Endodermal cell (in vitro differentiated cells): ENCODE measurements at regions not wholly inside any gene's neighbourhood (a gene's known extent, or its start where the extent isn't known, plus 50 kb on each side); places are given as distances from the start of the nearest gene placed in this dataset.

Experiments used
- DNase-seq: peaks from one replicate; pipeline ENCODE4 v3.0.0-alpha.2; 2017
- H3K27ac ChIP-seq: 2 replicates; pipeline ENCODE4 v1.5.1; 2013; ENCODE audit warnings: mild to moderate bottlenecking, low read depth, low read length, moderate library complexity
- H3K27me3 ChIP-seq: 2 replicates; pipeline ENCODE4 v1.6.1; 2013; ENCODE audit warnings: mild to moderate bottlenecking, low read length, moderate library complexity; ENCODE audit not compliant: insufficient read depth, control insufficient read depth, poor library complexity, severe bottlenecking
- H3K36me3 ChIP-seq: 2 replicates; pipeline ENCODE4 v1.7.0; 2013; ENCODE audit warnings: mild to moderate bottlenecking, low read length, moderate library complexity; ENCODE audit not compliant: control insufficient read depth, insufficient read depth
- H3K4me1 ChIP-seq: one replicate; pipeline ENCODE4 v1.7.0; 2013; ENCODE audit warnings: low read length; ENCODE audit not compliant: control insufficient read depth, insufficient read depth
- H3K4me3 ChIP-seq: 2 replicates; pipeline ENCODE4 v1.5.1; 2013; ENCODE audit warnings: mild to moderate bottlenecking, low read length, moderate library complexity
- H3K9ac ChIP-seq: 2 replicates; pipeline ENCODE4 v1.6.1; 2013; ENCODE audit warnings: mild to moderate bottlenecking, low read length, moderate library complexity; ENCODE audit not compliant: poor library complexity, severe bottlenecking; ENCODE audit errors: extremely low read depth
- H3K9me3 ChIP-seq: 2 replicates; pipeline ENCODE4 v1.6.1; 2013; ENCODE audit warnings: mild to moderate bottlenecking, low read length, moderate library complexity; ENCODE audit not compliant: control insufficient read depth
- H3K27ac Mint-ChIP-seq: 2 replicates; pipeline ENCODE4 v1.8.0; 2020; ENCODE audit warnings: mixed read lengths
- H3K27me3 Mint-ChIP-seq: 2 replicates; pipeline ENCODE4 v1.8.0; 2021; ENCODE audit warnings: mild to moderate bottlenecking, mixed read lengths; ENCODE audit not compliant: insufficient read depth
- H3K36me3 Mint-ChIP-seq: 2 replicates; pipeline ENCODE4 v1.8.0; 2020; ENCODE audit warnings: low read depth, mixed read lengths
- H3K4me1 Mint-ChIP-seq: 2 replicates; pipeline ENCODE4 v1.8.0; 2020; ENCODE audit warnings: mixed read lengths
- H3K4me3 Mint-ChIP-seq: 2 replicates; pipeline ENCODE4 v1.8.0; 2020; ENCODE audit warnings: mild to moderate bottlenecking, moderate library complexity, mixed read lengths
- H3K9me3 Mint-ChIP-seq: 2 replicates; pipeline ENCODE4 v1.8.0; 2020; ENCODE audit warnings: mild to moderate bottlenecking, mixed read lengths
- WGBS, 2 experiments: methylation state at CpG; one replicate each; pipeline versions ENCODE4 v1.1.5 to v1.1.7; 2013; ENCODE audit warnings: missing lambda C conversion rate in 2 of 2, mixed read lengths in 1 of 2; ENCODE audit not compliant: insufficient coverage in 1 of 2, insufficient read length in 1 of 2; 5-methylcytosine and 5-hydroxymethylcytosine counted together
- TF ChIP-seq, protein P1 (sequence below): fragments of 200-600 bp; sonication (generic); conservative IDR thresholded peaks from 2 replicates; pipeline ENCODE4 v1.5.0; 2021; ENCODE audit warnings: antibody characterized with exemption, mild to moderate bottlenecking

- H3K9ac ChIP-seq: no peak overlapping the region
- WGBS, 2 experiments: 100% methylated on average over 2 of the region's 2 CpGs; no CpG with 5 or more reads in 1 of the 2 experiments
Observed at GRCh38 chr5:87781976-87782375, 369.2 kb upstream of the CCNH start.

GRCh38 chr5:87780831-87781760 is 368.4 kb upstream of the CCNH start:
- Mint-ChIP-seq H3K36me3 (no peaks in the 10 kb centered on the region), H3K27ac (no peak overlapping the region), H3K9me3 (no peaks in the 10 kb centered on the region), H3K4me1 (peaks cover 3% of the 10 kb centered on the region), H3K27me3 (peaks cover 6% of the 10 kb centered on the region), H3K4me3 (no peak overlapping the region)
- H3K4me1 ChIP-seq: no peaks in the 10 kb centered on the region
- peak overlapping the region; percentile 51 for H3K27ac ChIP-seq
- H3K27me3 ChIP-seq: no peaks in the 10 kb centered on the region
- no peak overlapping the region for H3K9ac ChIP-seq
- no peaks in the 10 kb centered on the region for H3K36me3 ChIP-seq
- H3K4me3 ChIP-seq: no peak overlapping the region
- peak; percentile 90 for DNase-seq
- WGBS, 2 experiments: 12 to 19% methylated on average over 7 to 12 of the region's 13 CpGs
- TF ChIP-seq, protein P1, sequence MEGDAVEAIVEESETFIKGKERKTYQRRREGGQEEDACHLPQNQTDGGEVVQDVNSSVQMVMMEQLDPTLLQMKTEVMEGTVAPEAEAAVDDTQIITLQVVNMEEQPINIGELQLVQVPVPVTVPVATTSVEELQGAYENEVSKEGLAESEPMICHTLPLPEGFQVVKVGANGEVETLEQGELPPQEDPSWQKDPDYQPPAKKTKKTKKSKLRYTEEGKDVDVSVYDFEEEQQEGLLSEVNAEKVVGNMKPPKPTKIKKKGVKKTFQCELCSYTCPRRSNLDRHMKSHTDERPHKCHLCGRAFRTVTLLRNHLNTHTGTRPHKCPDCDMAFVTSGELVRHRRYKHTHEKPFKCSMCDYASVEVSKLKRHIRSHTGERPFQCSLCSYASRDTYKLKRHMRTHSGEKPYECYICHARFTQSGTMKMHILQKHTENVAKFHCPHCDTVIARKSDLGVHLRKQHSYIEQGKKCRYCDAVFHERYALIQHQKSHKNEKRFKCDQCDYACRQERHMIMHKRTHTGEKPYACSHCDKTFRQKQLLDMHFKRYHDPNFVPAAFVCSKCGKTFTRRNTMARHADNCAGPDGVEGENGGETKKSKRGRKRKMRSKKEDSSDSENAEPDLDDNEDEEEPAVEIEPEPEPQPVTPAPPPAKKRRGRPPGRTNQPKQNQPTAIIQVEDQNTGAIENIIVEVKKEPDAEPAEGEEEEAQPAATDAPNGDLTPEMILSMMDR: peak; percentile 98
- no peaks in the 10 kb centered on the region for H3K9me3 ChIP-seq

More at GRCh38 chr5:87781976-87782375, 369.2 kb upstream of the CCNH start:
- Mint-ChIP-seq H3K4me3 (no peak overlapping the region), H3K36me3 (no peaks in the 10 kb centered on the region), H3K27ac (no peak overlapping the region), H3K4me1 (peaks cover 3% of the 10 kb centered on the region), H3K9me3 (no peaks in the 10 kb centered on the region), H3K27me3 (peaks cover 10% of the 10 kb centered on the region)
- Histone ChIP-seq H3K4me1 (no peaks in the 10 kb centered on the region), H3K9me3 (no peaks in the 10 kb centered on the region), H3K27ac (no peak overlapping the region), H3K27me3 (no peaks in the 10 kb centered on the region), H3K36me3 (no peaks in the 10 kb centered on the region), H3K4me3 (no peak overlapping the region)
- DNase-seq: no peak
- TF ChIP-seq, protein P1: no peak

DNA sequence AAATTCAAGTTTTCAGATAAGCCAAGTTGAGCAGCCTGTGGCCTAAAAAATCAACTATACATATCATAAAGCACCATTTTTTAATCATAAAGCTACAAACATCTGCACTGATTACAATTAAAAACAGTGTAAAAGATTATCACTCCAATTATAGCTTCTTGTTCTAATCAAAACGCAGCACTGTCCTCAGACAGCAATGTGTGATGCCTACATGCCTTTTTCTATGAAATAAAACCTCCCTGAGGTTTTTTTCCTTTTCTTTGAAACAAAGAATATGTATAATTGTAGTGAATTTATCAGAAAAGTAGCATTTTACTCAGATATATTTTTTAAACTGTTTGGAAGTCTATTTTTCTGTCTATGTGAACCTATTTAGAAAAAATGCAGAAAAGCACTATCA is 366.1 kb upstream of the CCNH start:
- H3K4me1 ChIP-seq: no peaks in the 10 kb centered on the region
- H3K36me3 Mint-ChIP-seq: no peaks in the 10 kb centered on the region
- H3K27ac ChIP-seq: no peak overlapping the region
- TF ChIP-seq, protein P1: no peak
- no peaks in the 10 kb centered on the region for H3K9me3 Mint-ChIP-seq
- no peak overlapping the region for H3K4me3 Mint-ChIP-seq
- no peaks in the 10 kb centered on the region for H3K36me3 ChIP-seq
- H3K9ac ChIP-seq: no peak overlapping the region
- no peak for DNase-seq
- WGBS, 2 experiments: 87% methylated on average over 1 of the region's 1 CpG; no CpG with 5 or more reads in 1 of the 2 experiments
- H3K27me3 Mint-ChIP-seq: peaks cover 2% of the 10 kb centered on the region
- H3K27ac Mint-ChIP-seq: no peak overlapping the region
- no peak overlapping the region for H3K4me3 ChIP-seq
- no peaks in the 10 kb centered on the region for H3K27me3 ChIP-seq
- peaks cover 3% of the 10 kb centered on the region for H3K4me1 Mint-ChIP-seq
- H3K9me3 ChIP-seq: no peaks in the 10 kb centered on the region
